Ovary (tissue), 3 donors: ENCODE measurements at regions not wholly inside any gene's neighbourhood (a gene's known extent, or its start where the extent isn't known, plus 50 kb on each side); places are given as distances from the start of the nearest gene placed in this dataset.

Experiments used
- EP300 ChIP-seq: sonication (generic); formaldehyde crosslinking; IDR thresholded peaks from one replicate; pipeline ENCODE4 v1.6.1; 2017; ENCODE audit warnings: antibody characterized with exemption
- POLR2A ChIP-seq: fragments of 450-650 bp; IDR thresholded peaks from one replicate; pipeline ENCODE4 v1.6.1; 2017; ENCODE audit warnings: antibody characterized with exemption, mild to moderate bottlenecking, moderate library complexity
- TF ChIP-seq, protein P1 (sequence below), 3 donors: fragments of 450-650 bp in 2 of 3; fragments of 200-600 bp in 1 of 3; IDR thresholded peaks; one replicate each; pipeline versions ENCODE4 v1.5.1 to v1.8.0; 2016 to 2022; ENCODE audit warnings: antibody characterized with exemption in 3 of 3, mild to moderate bottlenecking in 1 of 3
- donor health status: DM: no; HTN: no; CAD: no.

GRCh38 chr14:99116741-99117295, 155.2 kb downstream of the BCL11B start:
- TF ChIP-seq, protein P1, sequence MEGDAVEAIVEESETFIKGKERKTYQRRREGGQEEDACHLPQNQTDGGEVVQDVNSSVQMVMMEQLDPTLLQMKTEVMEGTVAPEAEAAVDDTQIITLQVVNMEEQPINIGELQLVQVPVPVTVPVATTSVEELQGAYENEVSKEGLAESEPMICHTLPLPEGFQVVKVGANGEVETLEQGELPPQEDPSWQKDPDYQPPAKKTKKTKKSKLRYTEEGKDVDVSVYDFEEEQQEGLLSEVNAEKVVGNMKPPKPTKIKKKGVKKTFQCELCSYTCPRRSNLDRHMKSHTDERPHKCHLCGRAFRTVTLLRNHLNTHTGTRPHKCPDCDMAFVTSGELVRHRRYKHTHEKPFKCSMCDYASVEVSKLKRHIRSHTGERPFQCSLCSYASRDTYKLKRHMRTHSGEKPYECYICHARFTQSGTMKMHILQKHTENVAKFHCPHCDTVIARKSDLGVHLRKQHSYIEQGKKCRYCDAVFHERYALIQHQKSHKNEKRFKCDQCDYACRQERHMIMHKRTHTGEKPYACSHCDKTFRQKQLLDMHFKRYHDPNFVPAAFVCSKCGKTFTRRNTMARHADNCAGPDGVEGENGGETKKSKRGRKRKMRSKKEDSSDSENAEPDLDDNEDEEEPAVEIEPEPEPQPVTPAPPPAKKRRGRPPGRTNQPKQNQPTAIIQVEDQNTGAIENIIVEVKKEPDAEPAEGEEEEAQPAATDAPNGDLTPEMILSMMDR (IDR thresholded peaks at IDR 0.05), result no peak
- no peak for TF ChIP-seq POLR2A
- TF ChIP-seq EP300, result no peak
